Activated T-cell treated with anti-CD3 and anti-CD28 coated beads, Interleukin-2, amount 50 U/mL, for 4 hours (primary cell): ENCODE measurements at regions not wholly inside any gene's neighbourhood (a gene's known extent, or its start where the extent isn't known, plus 50 kb on each side); places are given as distances from the start of the nearest gene placed in this dataset.

Experiments used
- ATAC-seq, 2 donors: fragments of 200-7000 bp; cut with Tn5 transposase; one replicate each; pipeline ENCODE4 v1.10.0; 2021
- DNase-seq: peaks from one replicate; pipeline ENCODE4 v3.0.0-alpha.2; 2020
- H3K27me3 Mint-ChIP-seq: one replicate; pipeline ENCODE4 v1.8.0; 2021; ENCODE audit warnings: low read depth, mixed read lengths
- H3K36me3 Mint-ChIP-seq: one replicate; pipeline ENCODE4 v1.8.0; 2022; ENCODE audit warnings: mixed read lengths; ENCODE audit not compliant: insufficient read depth
- H3K4me1 Mint-ChIP-seq: one replicate; pipeline ENCODE4 v1.8.0; 2021; ENCODE audit warnings: low read depth, mixed read lengths
- H3K4me3 Mint-ChIP-seq: one replicate; pipeline ENCODE4 v1.8.0; 2021; ENCODE audit warnings: mild to moderate bottlenecking, moderate library complexity, mixed read lengths
- H3K9me3 Mint-ChIP-seq: one replicate; pipeline ENCODE4 v1.8.0; 2021; ENCODE audit warnings: mixed read lengths

GRCh38 chr5:53424686-53425615 lies 55.5 kb upstream of the FST start:
- Mint-ChIP-seq H3K36me3 (no peaks in the 10 kb centered on the region), H3K4me1 (no peaks in the 10 kb centered on the region), H3K9me3 (no peaks in the 10 kb centered on the region), H3K27me3 (peaks cover 26% of the 10 kb centered on the region), H3K4me3 (no peak overlapping the region)
- DNase-seq (no peak), ATAC-seq (no peak)

GRCh38 chr5:53425687-53426511 lies 54.5 kb upstream of the FST start:
- no peak for ATAC-seq
- H3K27me3 Mint-ChIP-seq: peaks cover 24% of the 10 kb centered on the region
- H3K9me3 Mint-ChIP-seq: no peaks in the 10 kb centered on the region
- no peak overlapping the region for H3K4me3 Mint-ChIP-seq
- H3K36me3 Mint-ChIP-seq: no peaks in the 10 kb centered on the region
- no peak for DNase-seq
- H3K4me1 Mint-ChIP-seq: no peaks in the 10 kb centered on the region

GRCh38 chr5:53426512-53426830 lies 54.0 kb upstream of the FST start:
- peaks cover 24% of the 10 kb centered on the region for H3K27me3 Mint-ChIP-seq
- H3K4me1 Mint-ChIP-seq: no peaks in the 10 kb centered on the region
- H3K9me3 Mint-ChIP-seq: no peaks in the 10 kb centered on the region
- DNase-seq: no peak
- no peaks in the 10 kb centered on the region for H3K36me3 Mint-ChIP-seq
- H3K4me3 Mint-ChIP-seq: no peak overlapping the region
- ATAC-seq: no peak

GRCh38 chr5:53426878-53427277 lies 53.6 kb upstream of the FST start:
- Mint-ChIP-seq H3K9me3 (no peaks in the 10 kb centered on the region), H3K4me1 (no peaks in the 10 kb centered on the region), H3K4me3 (no peak overlapping the region), H3K27me3 (peaks cover 24% of the 10 kb centered on the region), H3K36me3 (no peaks in the 10 kb centered on the region)
- no peak for ATAC-seq
- no peak for DNase-seq

GRCh38 chr5:53427965-53428364 lies 52.5 kb upstream of the FST start:
- Mint-ChIP-seq H3K27me3 (peaks cover 19% of the 10 kb centered on the region), H3K9me3 (no peaks in the 10 kb centered on the region), H3K36me3 (no peaks in the 10 kb centered on the region), H3K4me1 (no peaks in the 10 kb centered on the region), H3K4me3 (no peak overlapping the region)
- ATAC-seq (no peak), DNase-seq (no peak)

- Mint-ChIP-seq H3K9me3 (no peaks in the 10 kb centered on the region), H3K4me3 (no peak overlapping the region), H3K4me1 (no peaks in the 10 kb centered on the region), H3K27me3 (peaks cover 9% of the 10 kb centered on the region), H3K36me3 (no peaks in the 10 kb centered on the region)
- no peak for DNase-seq
- ATAC-seq: no peak
Measured at GRCh38 chr5:53429706-53430105, 50.7 kb upstream of the FST start.

GRCh38 chr5:53430618-53431252 lies 49.7 kb upstream of the FST start:
- Mint-ChIP-seq H3K36me3 (no peaks in the 10 kb centered on the region), H3K4me3 (no peak overlapping the region), H3K9me3 (no peaks in the 10 kb centered on the region), H3K4me1 (no peaks in the 10 kb centered on the region), H3K27me3 (peaks cover 7% of the 10 kb centered on the region)
- no peak for DNase-seq
- ATAC-seq: no peak
